ENCODE measurements at regions not wholly inside any gene's neighbourhood (a gene's known extent, or its start where the extent isn't known, plus 50 kb on each side); places are given as distances from the start of the nearest gene placed in this dataset.

- TF ChIP-seq REST (IDR thresholded peaks at IDR 0.05; ENCODE audit: insufficient replicate concordance, low read depth): no peak
- no peak for TF ChIP-seq GABPA (IDR thresholded peaks at IDR 0.05; ENCODE audit: low read depth)
- no peak overlapping the region for H3K27ac ChIP-seq (replicated peaks)
- DNase-seq (ENCODE audit: low read depth in 1 of 2, low spot score in 1 of 2): no peak
- H3K4me3 ChIP-seq (replicated peaks; ENCODE audit: insufficient read depth, low read length): no peak overlapping the region
- H3K27me3 ChIP-seq (ENCODE audit: insufficient read depth, poor library complexity, severe bottlenecking): no peaks in the 10 kb centered on the region
Observed at GRCh38 chr6:97842521-97842920, 559.5 kb upstream of the MMS22L start.

DNA sequence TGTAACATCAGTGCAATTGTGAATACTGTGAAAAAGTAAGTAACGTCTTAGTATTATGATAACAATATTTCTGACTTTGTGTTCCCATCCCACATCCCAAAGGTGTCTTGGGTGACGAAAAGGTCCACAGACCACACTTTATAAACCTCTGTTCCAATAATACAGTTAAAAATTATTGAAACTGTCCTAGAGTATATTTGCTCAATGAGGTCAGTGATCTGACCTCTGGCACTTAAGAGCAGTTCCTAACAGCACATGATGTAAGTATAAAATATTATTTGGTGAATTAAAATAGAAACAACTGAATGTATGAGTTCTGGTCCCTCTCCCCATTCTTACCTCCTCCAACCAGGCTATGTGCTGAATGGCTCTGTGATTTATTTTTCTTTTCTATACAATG lies 566.4 kb upstream of the MMS22L start:
- no peak for DNase-seq (ENCODE audit: low read depth in 1 of 2, low spot score in 1 of 2)
- Histone ChIP-seq H3K27ac (replicated peaks) (no peak overlapping the region), H3K4me3 (replicated peaks; ENCODE audit: insufficient read depth, low read length) (no peak overlapping the region), H3K27me3 (ENCODE audit: insufficient read depth, poor library complexity, severe bottlenecking) (no peaks in the 10 kb centered on the region)
- no peak for TF ChIP-seq GABPA (IDR thresholded peaks at IDR 0.05; ENCODE audit: low read depth)
- no peak for TF ChIP-seq REST (IDR thresholded peaks at IDR 0.05; ENCODE audit: insufficient replicate concordance, low read depth)
- no peak for TF ChIP-seq SPI1 (IDR thresholded peaks at IDR 0.05; ENCODE audit: borderline replicate concordance, low read depth)
- no peak for TF ChIP-seq POLR2AphosphoS5 (IDR thresholded peaks at IDR 0.05; ENCODE audit: low read depth)
- TF ChIP-seq CTCF (IDR thresholded peaks at IDR 0.05; ENCODE audit: insufficient read depth, low read length): no peak

DNA sequence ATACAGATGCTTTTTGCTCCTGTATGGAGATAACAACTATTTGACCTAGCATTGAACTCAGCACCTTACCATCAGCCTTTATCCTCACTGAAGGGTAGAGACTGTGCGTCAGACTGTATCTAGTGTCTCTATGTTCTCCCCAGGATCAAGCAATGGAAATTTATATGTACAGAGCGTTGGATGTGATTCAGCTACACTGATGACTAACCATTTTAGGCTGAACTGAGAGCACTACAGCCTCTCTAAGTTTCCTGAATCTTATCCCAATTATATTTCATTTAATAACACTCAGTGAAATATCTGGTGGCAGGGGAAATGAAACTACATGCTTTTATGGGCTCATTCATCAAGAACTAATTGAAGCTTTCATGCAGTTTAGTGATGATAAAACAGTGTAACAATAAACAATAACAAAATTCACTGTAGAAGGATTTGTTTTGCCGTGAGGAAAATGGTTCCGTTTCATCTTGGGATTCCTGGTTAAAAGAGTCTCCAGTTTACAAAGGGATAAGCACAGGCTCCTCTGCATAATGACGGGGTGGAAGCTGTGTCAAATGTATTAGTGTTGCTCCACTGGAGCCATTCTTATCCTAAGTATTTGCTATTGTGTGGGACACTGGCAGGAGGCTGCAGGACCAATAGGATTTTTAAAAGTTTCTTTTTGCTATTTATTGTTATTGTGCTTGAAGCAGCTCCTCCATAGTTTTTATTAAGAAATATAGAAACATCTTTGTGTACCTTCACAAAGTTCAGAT lies 567.6 kb upstream of the MMS22L start:
- Histone ChIP-seq H3K27ac (replicated peaks) (no peak overlapping the region), H3K27me3 (ENCODE audit: insufficient read depth, poor library complexity, severe bottlenecking) (no peaks in the 10 kb centered on the region), H3K4me3 (replicated peaks; ENCODE audit: insufficient read depth, low read length) (no peak overlapping the region)
- DNase-seq (ENCODE audit: low read depth in 1 of 2, low spot score in 1 of 2): no peak
- TF ChIP-seq GABPA (IDR thresholded peaks at IDR 0.05; ENCODE audit: low read depth) (no peak), CTCF (IDR thresholded peaks at IDR 0.05; ENCODE audit: insufficient read depth, low read length) (no peak), POLR2AphosphoS5 (IDR thresholded peaks at IDR 0.05; ENCODE audit: low read depth) (no peak), REST (IDR thresholded peaks at IDR 0.05; ENCODE audit: insufficient replicate concordance, low read depth) (no peak), SPI1 (IDR thresholded peaks at IDR 0.05; ENCODE audit: borderline replicate concordance, low read depth) (no peak)

All from HL-60 (cell line).